ENCODE measurements at regions not wholly inside any gene's neighbourhood (a gene's known extent, or its start where the extent isn't known, plus 50 kb on each side); places are given as distances from the start of the nearest gene placed in this dataset.

GRCh38 chr15:24899367-24899766, 55.4 kb upstream of the SNRPN start:
- TF ChIP-seq CTCF (IDR thresholded peaks at IDR 0.05; ENCODE audit: low read depth, low read length, missing input control) (no peak), SP1 (IDR thresholded peaks at IDR 0.05) (no peak), GABPA (IDR thresholded peaks at IDR 0.05 in 1 of 2, conservative IDR thresholded peaks at IDR 0.05 in 1 of 2) (no peak), RAD21 (IDR thresholded peaks at IDR 0.05) (no peak), JUND (IDR thresholded peaks at IDR 0.05) (no peak), TAF1 (conservative IDR thresholded peaks at IDR 0.05) (no peak)

All from liver (tissue), 3 donors.